Activated naive CD4-positive, alpha-beta T cell treated with anti-CD3 and anti-CD28 coated beads, Interleukin-2, amount 50 U/mL, for 72 hours (primary cell): ENCODE measurements at regions not wholly inside any gene's neighbourhood (a gene's known extent, or its start where the extent isn't known, plus 50 kb on each side); places are given as distances from the start of the nearest gene placed in this dataset.

ENCODE experiments used
- ATAC-seq, 2 donors: fragments of 150-1000 bp; cut with Tn5 transposase; 2 replicates each; pipeline ENCODE4 v1.10.0; 2021; ENCODE audit warnings: mild to moderate bottlenecking in 2 of 2, moderate library complexity in 2 of 2
- DNase-seq, 2 donors: peaks; one replicate each; pipeline ENCODE4 v3.0.0; 2021 to 2022; ENCODE audit warnings: low spot score in 2 of 2
- H3K27ac Mint-ChIP-seq, 2 donors: one replicate each; pipeline ENCODE4 v1.8.0; 2022; ENCODE audit warnings: mild to moderate bottlenecking in 2 of 2, mixed read lengths in 2 of 2
- H3K36me3 Mint-ChIP-seq, 2 donors: one replicate each; pipeline ENCODE4 v1.8.0; 2022; ENCODE audit warnings: mixed read lengths in 2 of 2
- H3K9me3 Mint-ChIP-seq, 2 donors: one replicate each; pipeline ENCODE4 v1.8.0; 2022; ENCODE audit warnings: mixed read lengths in 2 of 2

GRCh38 chr14:62373944-62374343, 611.7 kb downstream of the SNAPC1 start:
- peaks cover 0 to 8% of the 10 kb centered on the region in 2 donors for H3K36me3 Mint-ChIP-seq
- peaks cover 9 to 10% of the 10 kb centered on the region in 2 donors for H3K9me3 Mint-ChIP-seq
- no peak overlapping the region for H3K27ac Mint-ChIP-seq
- no peak for ATAC-seq
- DNase-seq, result no peak

DNA sequence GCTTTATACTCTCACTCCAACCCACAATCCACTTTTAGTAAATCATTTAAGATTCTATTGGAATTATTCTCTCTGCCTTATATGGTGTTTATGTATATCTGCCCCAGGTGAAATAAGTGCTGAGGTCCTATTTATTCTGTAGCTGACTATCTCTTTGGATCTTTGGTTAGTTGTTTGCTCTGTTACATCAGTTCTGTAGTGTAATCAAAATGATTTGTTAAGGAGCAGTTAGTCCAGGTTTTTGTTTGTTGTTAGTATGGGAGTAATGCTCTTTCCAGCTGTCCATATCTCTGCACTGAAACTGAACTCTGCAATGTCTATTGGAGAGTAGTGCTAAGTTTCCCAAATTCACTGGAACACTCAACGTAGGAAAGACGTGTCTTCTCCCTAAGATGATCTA, 615.8 kb downstream of the SNAPC1 start:
- Mint-ChIP-seq H3K27ac (no peak overlapping the region), H3K9me3 (peaks cover 10 to 13% of the 10 kb centered on the region in 2 donors), H3K36me3 (peaks cover 0 to 8% of the 10 kb centered on the region in 2 donors)
- DNase-seq (no peak), ATAC-seq (no peak)

- no peak overlapping the region for H3K27ac Mint-ChIP-seq
- peaks cover 0 to 8% of the 10 kb centered on the region in 2 donors for H3K36me3 Mint-ChIP-seq
- no peak for DNase-seq
- no peak for ATAC-seq
- H3K9me3 Mint-ChIP-seq, result peaks cover 14 to 16% of the 10 kb centered on the region in 2 donors
These were observed 619.3 kb downstream of the SNAPC1 start for GRCh38 chr14:62381311-62382070.

DNA sequence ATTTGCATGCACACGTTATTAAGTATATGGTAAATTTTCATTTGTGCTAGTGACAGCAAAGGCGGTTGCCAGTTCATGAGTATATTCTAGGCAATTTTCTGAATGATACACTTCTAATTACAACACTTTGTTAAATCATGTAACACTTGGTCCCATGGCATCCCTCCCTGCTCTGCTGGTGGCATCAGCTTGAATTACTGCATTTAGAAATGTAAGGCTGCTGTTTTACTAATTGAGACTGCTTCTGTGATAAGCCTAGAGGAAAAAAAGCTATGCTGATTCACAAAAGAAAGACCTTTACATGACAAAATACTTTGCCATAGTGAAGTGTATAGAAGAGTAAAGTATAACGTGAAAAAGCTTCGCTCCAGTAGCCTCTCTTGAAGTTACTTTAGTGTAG, 636.1 kb downstream of the KCNH5 start:
- DNase-seq (no peak), ATAC-seq (no peak)
- Mint-ChIP-seq H3K27ac (no peak overlapping the region), H3K36me3 (no peaks in the 10 kb centered on the region), H3K9me3 (peaks cover 1 to 5% of the 10 kb centered on the region in 2 donors)

- Mint-ChIP-seq H3K36me3 (no peaks in the 10 kb centered on the region), H3K9me3 (peaks cover 0 to 3% of the 10 kb centered on the region in 2 donors), H3K27ac (no peak overlapping the region)
- ATAC-seq, result no peak
- DNase-seq, result no peak
These were observed 635.5 kb downstream of the KCNH5 start for GRCh38 chr14:62409626-62410300.

- DNase-seq, result no peak
- Mint-ChIP-seq H3K27ac (no peak overlapping the region), H3K36me3 (no peaks in the 10 kb centered on the region), H3K9me3 (peaks cover 5 to 13% of the 10 kb centered on the region in 2 donors)
- ATAC-seq, result no peak
These were observed 624.4 kb downstream of the KCNH5 start for GRCh38 chr14:62420847-62421246.

DNA sequence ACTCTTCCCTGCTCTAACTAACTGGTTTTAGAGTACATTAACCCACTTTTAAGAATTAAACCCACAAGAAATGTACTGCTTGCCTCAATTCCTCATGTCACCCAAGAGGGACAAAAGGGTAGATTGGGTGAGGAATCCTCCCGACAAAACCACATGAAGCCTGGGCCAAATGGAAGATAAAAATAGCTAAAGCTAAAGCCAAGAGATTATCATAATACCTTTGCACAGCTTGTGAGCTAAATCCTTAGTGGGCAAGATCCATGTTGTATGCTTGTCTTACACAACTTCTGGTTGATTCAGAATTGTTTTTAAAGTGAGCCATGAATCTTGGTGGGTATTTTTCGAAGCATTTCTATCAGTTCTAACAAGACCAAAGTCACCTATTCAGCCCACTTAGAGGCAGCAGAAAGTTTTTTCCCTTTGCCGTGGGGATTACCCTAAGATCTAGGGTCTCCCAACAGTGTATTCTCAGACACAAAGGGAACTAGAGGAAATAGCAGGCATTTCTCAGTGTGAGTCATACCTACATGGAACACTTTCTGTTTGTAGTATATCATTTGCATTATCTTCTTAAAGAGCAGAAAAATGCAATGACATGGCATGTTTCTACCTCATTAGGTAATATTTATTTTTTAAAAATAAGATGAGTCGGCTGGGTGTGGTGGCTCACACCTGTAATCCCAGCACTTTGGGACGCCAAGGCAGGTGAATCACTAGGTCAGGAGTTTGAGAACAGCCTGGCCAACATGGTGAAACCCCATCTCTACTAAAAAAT, 616.6 kb downstream of the KCNH5 start:
- Mint-ChIP-seq H3K36me3 (peaks cover 6% of the 10 kb centered on the region in 2 donors), H3K9me3 (peaks cover 20 to 36% of the 10 kb centered on the region in 2 donors), H3K27ac (no peak overlapping the region)
- ATAC-seq (no peak), DNase-seq (no peak)

DNA sequence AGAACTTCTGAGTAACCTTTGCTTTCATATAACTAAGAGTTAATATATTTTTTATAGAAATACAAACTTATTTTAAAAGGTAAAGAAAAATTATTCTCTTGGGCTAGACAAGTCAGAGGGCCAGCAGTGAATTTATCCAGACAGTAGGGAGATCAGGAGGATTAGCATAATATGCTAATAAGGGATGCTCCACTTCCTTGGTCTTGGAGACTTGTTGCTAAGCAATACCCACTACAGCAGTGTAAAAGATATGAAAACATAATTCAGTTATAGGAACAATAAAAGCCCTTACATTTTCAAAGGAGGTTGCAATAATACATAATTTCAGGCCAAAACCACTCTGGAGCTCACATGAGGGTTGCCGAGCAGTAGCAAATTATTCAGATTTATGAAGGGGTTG, 615.6 kb downstream of the KCNH5 start:
- H3K36me3 Mint-ChIP-seq, result peaks cover 6% of the 10 kb centered on the region in 2 donors
- DNase-seq (no peak), ATAC-seq (no peak)
- peaks cover 20 to 43% of the 10 kb centered on the region in 2 donors for H3K9me3 Mint-ChIP-seq
- no peak overlapping the region for H3K27ac Mint-ChIP-seq

GRCh38 chr14:62431496-62431895, 613.8 kb downstream of the KCNH5 start:
- no peak for ATAC-seq
- H3K36me3 Mint-ChIP-seq, result peaks cover 6% of the 10 kb centered on the region in 2 donors
- DNase-seq, result no peak
- no peak overlapping the region for H3K27ac Mint-ChIP-seq
- peaks cover 13 to 45% of the 10 kb centered on the region in 2 donors for H3K9me3 Mint-ChIP-seq

DNA sequence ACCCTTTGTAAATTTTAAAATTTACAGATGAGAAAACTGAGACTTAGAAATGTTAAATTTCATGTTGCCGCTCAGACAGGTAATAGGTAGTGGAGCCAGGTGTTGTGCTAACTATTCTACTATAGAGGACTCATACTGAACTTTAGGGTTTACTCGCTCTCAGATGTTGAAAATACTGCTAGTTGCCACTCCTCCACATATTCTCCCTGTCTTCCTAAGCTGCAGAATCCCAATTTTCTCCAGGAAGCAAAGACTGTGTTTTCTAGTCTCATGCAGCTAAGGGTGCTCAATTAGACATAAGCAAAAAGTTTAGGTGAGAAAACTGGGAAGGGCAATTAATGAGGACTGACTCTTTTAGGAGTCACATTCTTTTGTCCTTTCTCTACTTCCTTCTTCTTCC, 612.3 kb downstream of the KCNH5 start:
- H3K27ac Mint-ChIP-seq, result no peak overlapping the region
- no peak for ATAC-seq
- H3K9me3 Mint-ChIP-seq, result peaks cover 15 to 42% of the 10 kb centered on the region in 2 donors
- peaks cover 6% of the 10 kb centered on the region in 2 donors for H3K36me3 Mint-ChIP-seq
- DNase-seq, result no peak

DNA sequence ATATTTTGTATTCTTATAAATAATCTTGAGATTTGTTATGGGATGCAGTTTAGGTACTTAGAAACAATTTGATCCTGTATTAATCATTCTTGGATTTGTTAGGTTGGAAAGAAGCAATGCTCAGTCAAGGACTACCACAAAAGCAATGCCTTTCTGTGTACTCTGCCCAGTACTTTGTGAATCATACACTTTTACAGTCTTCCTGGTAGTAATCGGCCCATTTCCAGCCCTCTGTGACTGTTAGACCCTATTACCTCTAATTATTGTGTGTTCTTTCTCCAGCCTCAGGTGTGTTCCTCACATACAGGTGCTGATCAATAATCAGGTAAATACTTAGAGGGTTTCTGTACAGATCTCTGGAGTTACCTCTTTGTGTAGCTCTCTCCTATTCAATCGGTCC, 609.0 kb downstream of the KCNH5 start:
- Mint-ChIP-seq H3K27ac (no peak overlapping the region), H3K9me3 (peaks cover 27 to 48% of the 10 kb centered on the region in 2 donors), H3K36me3 (peaks cover 7 to 11% of the 10 kb centered on the region in 2 donors)
- ATAC-seq (no peak), DNase-seq (no peak)

GRCh38 chr14:62439210-62439609, 606.0 kb downstream of the KCNH5 start:
- Mint-ChIP-seq H3K27ac (no peak overlapping the region), H3K36me3 (peaks cover 7 to 10% of the 10 kb centered on the region in 2 donors), H3K9me3 (peaks cover 17 to 31% of the 10 kb centered on the region in 2 donors)
- ATAC-seq (no peak), DNase-seq (no peak)

- H3K27ac Mint-ChIP-seq, result no peak overlapping the region
- DNase-seq, result no peak
- H3K36me3 Mint-ChIP-seq, result peaks cover 7 to 10% of the 10 kb centered on the region in 2 donors
- H3K9me3 Mint-ChIP-seq, result peaks cover 7 to 9% of the 10 kb centered on the region in 2 donors
- ATAC-seq, result no peak
These were observed 601.5 kb downstream of the KCNH5 start for GRCh38 chr14:62443796-62444195.

- ATAC-seq (no peak), DNase-seq (no peak)
- H3K9me3 Mint-ChIP-seq, result peaks cover 0 to 3% of the 10 kb centered on the region in 2 donors
- H3K36me3 Mint-ChIP-seq, result no peaks in the 10 kb centered on the region
- H3K27ac Mint-ChIP-seq, result no peak overlapping the region
These were observed 599.7 kb downstream of the KCNH5 start for GRCh38 chr14:62445570-62445969.

DNA sequence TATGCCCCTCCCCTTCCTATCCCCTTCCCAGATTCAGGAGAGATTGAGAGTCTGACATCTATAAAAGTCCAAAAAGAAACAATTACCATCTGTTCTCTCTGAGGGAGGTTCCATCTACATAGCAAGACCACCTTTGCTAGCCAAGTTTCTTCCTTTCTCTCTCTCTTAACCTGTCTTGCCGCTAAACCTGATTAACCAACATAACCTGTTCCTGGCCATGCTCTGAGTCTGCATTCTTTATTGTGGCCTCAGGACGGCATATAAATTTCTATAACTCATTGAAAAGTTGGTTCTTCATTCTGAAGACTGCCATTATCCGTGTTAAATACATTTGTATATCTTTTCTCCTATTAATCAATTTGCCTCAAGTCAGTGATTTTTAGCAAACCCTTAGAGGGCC, 594.0 kb downstream of the KCNH5 start:
- Mint-ChIP-seq H3K9me3 (no peaks in the 10 kb centered on the region), H3K27ac (no peak overlapping the region), H3K36me3 (no peaks in the 10 kb centered on the region)
- no peak for ATAC-seq
- DNase-seq, result no peak

- ATAC-seq, result no peak
- H3K27ac Mint-ChIP-seq, result no peak overlapping the region
These were observed 592.0 kb downstream of the KCNH5 start for GRCh38 chr14:62453226-62453625.

DNA sequence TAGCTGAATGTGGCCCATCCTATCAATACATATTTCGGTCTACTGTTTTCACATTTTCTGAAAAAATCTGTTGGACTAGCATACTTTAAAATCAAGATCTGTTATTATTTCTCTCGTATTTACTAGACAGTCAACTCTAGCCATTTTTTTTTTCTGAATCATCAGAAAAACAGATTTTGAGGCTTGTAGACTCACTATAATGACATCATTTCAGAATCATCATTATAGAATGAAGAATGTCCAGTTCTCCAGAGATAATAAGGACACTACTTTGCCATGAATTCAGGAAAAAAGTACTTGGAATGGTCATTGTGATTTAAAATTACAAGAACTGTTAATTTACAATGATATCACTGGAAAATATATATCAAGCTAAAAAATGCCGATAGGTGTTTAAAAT, 589.8 kb downstream of the KCNH5 start:
- Mint-ChIP-seq H3K36me3 (no peaks in the 10 kb centered on the region), H3K27ac (no peak overlapping the region), H3K9me3 (no peaks in the 10 kb centered on the region)
- DNase-seq, result no peak
- no peak for ATAC-seq

More at GRCh38 chr14:62453226-62453625, 592.0 kb downstream of the KCNH5 start:
- H3K9me3 Mint-ChIP-seq, result no peaks in the 10 kb centered on the region
- no peaks in the 10 kb centered on the region for H3K36me3 Mint-ChIP-seq
- no peak for DNase-seq
